ENCODE measurements at regions not wholly inside any gene's neighbourhood (a gene's known extent, or its start where the extent isn't known, plus 50 kb on each side); places are given as distances from the start of the nearest gene placed in this dataset.

DNA sequence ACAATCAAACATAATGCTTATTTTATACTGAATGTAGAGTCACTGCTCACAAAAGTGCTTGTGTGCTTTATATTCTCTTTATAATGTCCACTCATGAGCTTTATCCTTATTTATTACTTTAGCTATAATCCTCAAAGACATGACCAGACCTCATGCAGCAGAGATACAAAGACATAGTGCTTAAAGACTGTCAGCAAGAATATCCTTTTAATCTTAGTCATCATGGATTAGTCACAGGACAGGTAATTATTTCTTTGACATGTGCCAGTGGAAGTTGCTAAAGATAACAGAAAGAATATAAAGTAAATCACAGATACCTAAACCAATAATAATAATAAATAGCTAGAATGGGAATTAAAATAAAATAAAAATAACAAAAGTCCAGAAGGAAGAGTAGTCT lies 707.5 kb downstream of the BCL11B start:
- H3K4me2 ChIP-seq (ENCODE audit: low read length), result no peak overlapping the region
- H3K4me3 ChIP-seq (ENCODE audit: low read depth, low read length), result no peak overlapping the region
- H4K8ac ChIP-seq (ENCODE audit: low read depth, low read length), result no peak overlapping the region
- no peak overlapping the region for H3K14ac ChIP-seq (ENCODE audit: low read length)
- H3K18ac ChIP-seq (ENCODE audit: low read length), result no peak overlapping the region
- no peaks in the 10 kb centered on the region for H3K27me3 ChIP-seq (ENCODE audit: insufficient read depth, low read length)
- H3K4me1 ChIP-seq (ENCODE audit: control insufficient read depth in 1 of 2, insufficient read depth in 2 of 2, low read length in 2 of 2), result no peaks in the 10 kb centered on the region
- no peaks in the 10 kb centered on the region for H3K79me2 ChIP-seq (ENCODE audit: control insufficient read depth, insufficient read depth, low read length, poor library complexity)
- H4K91ac ChIP-seq (ENCODE audit: low read depth, low read length), result no peak overlapping the region
- no peak overlapping the region for H2AK5ac ChIP-seq (ENCODE audit: low read length)
- H3K79me1 ChIP-seq (ENCODE audit: low read length), result no peaks in the 10 kb centered on the region
- no peak overlapping the region for H3K9ac ChIP-seq (ENCODE audit: low read length)
- H3K9me3 ChIP-seq (ENCODE audit: insufficient read depth, low read depth, low read length), result no peaks in the 10 kb centered on the region
- H3K23ac ChIP-seq (ENCODE audit: low read length), result no peak overlapping the region
- no peak overlapping the region for H3K4ac ChIP-seq (ENCODE audit: low read depth, low read length)
- no peak overlapping the region for H4K12ac ChIP-seq (ENCODE audit: low read depth, low read length)
- H3K27ac ChIP-seq (ENCODE audit: low read depth, low read length), result no peak overlapping the region
- no peak overlapping the region for H2BK5ac ChIP-seq (ENCODE audit: low read depth, low read length, poor library complexity)
- H2BK12ac ChIP-seq (ENCODE audit: low read length), result no peak overlapping the region
- no peaks in the 10 kb centered on the region for H3K36me3 ChIP-seq (ENCODE audit: control insufficient read depth in 1 of 2, insufficient read depth in 2 of 2, low read length in 2 of 2)
- H2BK120ac ChIP-seq (ENCODE audit: insufficient read depth, low read length, poor library complexity), result no peak overlapping the region
- no peak for DNase-seq
- H2AFZ ChIP-seq (ENCODE audit: insufficient read depth, low read length, poor library complexity), result no peak overlapping the region

DNA sequence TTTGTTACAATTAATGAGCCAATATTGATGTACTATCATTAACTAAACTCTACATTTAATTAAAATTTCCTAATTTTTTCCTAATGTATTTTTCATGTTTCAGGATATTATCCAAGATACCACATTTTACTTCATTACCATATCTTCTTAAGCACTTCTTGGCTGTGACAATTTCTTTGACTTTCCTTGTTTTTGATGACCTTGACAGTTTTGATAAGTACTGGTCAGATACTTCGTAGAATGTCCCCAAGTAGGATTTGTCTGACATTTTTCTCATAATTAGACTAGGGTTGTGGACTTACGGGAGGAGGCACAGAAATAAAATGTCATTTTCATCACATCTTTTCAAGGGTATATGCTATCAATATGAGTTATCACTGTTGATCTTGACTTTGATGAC lies 700.9 kb downstream of the BCL11B start:
- Histone ChIP-seq H2BK5ac (ENCODE audit: low read depth, low read length, poor library complexity) (no peak overlapping the region), H2BK12ac (ENCODE audit: low read length) (no peak overlapping the region), H2BK120ac (ENCODE audit: insufficient read depth, low read length, poor library complexity) (no peak overlapping the region), H3K79me2 (ENCODE audit: control insufficient read depth, insufficient read depth, low read length, poor library complexity) (no peaks in the 10 kb centered on the region), H3K4me3 (ENCODE audit: low read depth, low read length) (no peak overlapping the region), H4K8ac (ENCODE audit: low read depth, low read length) (no peak overlapping the region), H4K91ac (ENCODE audit: low read depth, low read length) (no peak overlapping the region), H3K4me1 (ENCODE audit: control insufficient read depth in 1 of 2, insufficient read depth in 2 of 2, low read length in 2 of 2) (no peaks in the 10 kb centered on the region), H3K27me3 (ENCODE audit: insufficient read depth, low read length) (no peaks in the 10 kb centered on the region), H3K9ac (ENCODE audit: low read length) (no peak overlapping the region), H2AFZ (ENCODE audit: insufficient read depth, low read length, poor library complexity) (no peak overlapping the region), H4K12ac (ENCODE audit: low read depth, low read length) (no peak overlapping the region), H3K9me3 (ENCODE audit: insufficient read depth, low read depth, low read length) (no peaks in the 10 kb centered on the region), H3K23ac (ENCODE audit: low read length) (no peak overlapping the region), H3K27ac (ENCODE audit: low read depth, low read length) (no peak overlapping the region), H2AK5ac (ENCODE audit: low read length) (no peak overlapping the region), H3K36me3 (ENCODE audit: control insufficient read depth in 1 of 2, insufficient read depth in 2 of 2, low read length in 2 of 2) (no peaks in the 10 kb centered on the region), H3K4ac (ENCODE audit: low read depth, low read length) (no peak overlapping the region), H3K4me2 (ENCODE audit: low read length) (no peak overlapping the region), H3K18ac (ENCODE audit: low read length) (no peak overlapping the region), H3K14ac (ENCODE audit: low read length) (no peak overlapping the region), H3K79me1 (ENCODE audit: low read length) (no peaks in the 10 kb centered on the region)
- DNase-seq, result no peak
- no CpG with 5 or more reads among the region's 2 CpGs for WGBS (ENCODE audit: extremely low coverage, insufficient coverage, insufficient read length)

DNA sequence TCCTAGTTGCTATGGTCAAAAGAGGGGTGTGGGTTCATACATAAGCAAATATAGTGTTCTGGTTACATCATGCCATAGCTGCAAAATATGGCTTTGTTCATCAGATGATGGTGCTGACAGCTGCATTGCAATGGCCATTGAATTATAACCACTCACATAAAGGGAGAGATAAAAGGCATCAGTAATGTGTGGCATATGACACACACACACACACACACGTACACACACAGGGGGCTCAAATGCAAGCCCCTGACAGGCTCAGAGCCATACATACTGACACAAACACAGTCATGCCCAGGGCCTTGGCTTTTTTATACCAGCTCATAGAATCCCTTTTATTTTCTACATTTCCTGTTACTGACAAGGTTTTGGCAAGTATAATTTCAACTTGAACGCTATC lies 698.9 kb downstream of the BCL11B start:
- no peak for DNase-seq
- Histone ChIP-seq H3K27ac (ENCODE audit: low read depth, low read length) (no peak overlapping the region), H3K9me3 (ENCODE audit: insufficient read depth, low read depth, low read length) (no peaks in the 10 kb centered on the region), H3K4me3 (ENCODE audit: low read depth, low read length) (no peak overlapping the region), H3K18ac (ENCODE audit: low read length) (no peak overlapping the region), H3K14ac (ENCODE audit: low read length) (no peak overlapping the region), H3K36me3 (ENCODE audit: control insufficient read depth in 1 of 2, insufficient read depth in 2 of 2, low read length in 2 of 2) (no peaks in the 10 kb centered on the region), H4K12ac (ENCODE audit: low read depth, low read length) (no peak overlapping the region), H3K4me2 (ENCODE audit: low read length) (no peak overlapping the region), H3K23ac (ENCODE audit: low read length) (no peak overlapping the region), H2AFZ (ENCODE audit: insufficient read depth, low read length, poor library complexity) (no peak overlapping the region), H4K91ac (ENCODE audit: low read depth, low read length) (no peak overlapping the region), H3K27me3 (ENCODE audit: insufficient read depth, low read length) (no peaks in the 10 kb centered on the region), H2BK120ac (ENCODE audit: insufficient read depth, low read length, poor library complexity) (no peak overlapping the region), H3K79me2 (ENCODE audit: control insufficient read depth, insufficient read depth, low read length, poor library complexity) (no peaks in the 10 kb centered on the region), H3K79me1 (ENCODE audit: low read length) (no peaks in the 10 kb centered on the region), H4K8ac (ENCODE audit: low read depth, low read length) (no peak overlapping the region), H2BK5ac (ENCODE audit: low read depth, low read length, poor library complexity) (no peak overlapping the region), H3K9ac (ENCODE audit: low read length) (no peak overlapping the region), H3K4ac (ENCODE audit: low read depth, low read length) (no peak overlapping the region), H2AK5ac (ENCODE audit: low read length) (no peak overlapping the region), H3K4me1 (ENCODE audit: control insufficient read depth in 1 of 2, insufficient read depth in 2 of 2, low read length in 2 of 2) (no peaks in the 10 kb centered on the region), H2BK12ac (ENCODE audit: low read length) (no peak overlapping the region)
- no CpG with 5 or more reads among the region's 2 CpGs for WGBS (ENCODE audit: extremely low coverage, insufficient coverage, insufficient read length)

DNA sequence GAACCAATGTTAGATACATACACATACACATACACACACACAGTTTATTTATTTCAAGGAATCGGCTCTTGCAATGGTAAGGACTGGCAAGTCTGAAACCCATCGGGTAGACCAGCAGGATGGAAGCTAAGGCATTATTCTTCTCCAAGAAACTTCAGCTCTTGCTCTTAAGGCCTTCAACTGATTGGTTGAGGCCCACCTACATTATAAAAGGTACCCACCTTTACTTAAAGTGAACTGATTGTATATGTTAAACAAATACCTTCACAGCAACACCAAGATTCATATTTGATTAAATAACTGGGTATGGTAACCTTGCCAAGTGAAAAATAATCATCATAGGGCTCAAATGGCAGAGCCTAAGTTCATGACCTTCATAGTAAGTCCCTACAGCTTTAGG lies 695.5 kb downstream of the BCL11B start:
- Histone ChIP-seq H2AK5ac (ENCODE audit: low read length) (no peak overlapping the region), H3K36me3 (ENCODE audit: control insufficient read depth in 1 of 2, insufficient read depth in 2 of 2, low read length in 2 of 2) (no peaks in the 10 kb centered on the region), H3K23ac (ENCODE audit: low read length) (no peak overlapping the region), H4K8ac (ENCODE audit: low read depth, low read length) (no peak overlapping the region), H3K9ac (ENCODE audit: low read length) (no peak overlapping the region), H3K18ac (ENCODE audit: low read length) (no peak overlapping the region), H3K14ac (ENCODE audit: low read length) (no peak overlapping the region), H3K27me3 (ENCODE audit: insufficient read depth, low read length) (no peaks in the 10 kb centered on the region), H3K79me1 (ENCODE audit: low read length) (no peaks in the 10 kb centered on the region), H4K12ac (ENCODE audit: low read depth, low read length) (no peak overlapping the region), H2BK120ac (ENCODE audit: insufficient read depth, low read length, poor library complexity) (no peak overlapping the region), H3K9me3 (ENCODE audit: insufficient read depth, low read depth, low read length) (no peaks in the 10 kb centered on the region), H2BK5ac (ENCODE audit: low read depth, low read length, poor library complexity) (no peak overlapping the region), H2BK12ac (ENCODE audit: low read length) (no peak overlapping the region), H3K4me3 (ENCODE audit: low read depth, low read length) (no peak overlapping the region), H2AFZ (ENCODE audit: insufficient read depth, low read length, poor library complexity) (no peak overlapping the region), H3K79me2 (ENCODE audit: control insufficient read depth, insufficient read depth, low read length, poor library complexity) (no peaks in the 10 kb centered on the region), H3K4me2 (ENCODE audit: low read length) (no peak overlapping the region), H4K91ac (ENCODE audit: low read depth, low read length) (no peak overlapping the region), H3K27ac (ENCODE audit: low read depth, low read length) (no peak overlapping the region), H3K4ac (ENCODE audit: low read depth, low read length) (no peak overlapping the region), H3K4me1 (ENCODE audit: control insufficient read depth in 1 of 2, insufficient read depth in 2 of 2, low read length in 2 of 2) (no peaks in the 10 kb centered on the region)
- no CpG with 5 or more reads among the region's 2 CpGs for WGBS (ENCODE audit: extremely low coverage, insufficient coverage, insufficient read length)
- no peak for DNase-seq

DNA sequence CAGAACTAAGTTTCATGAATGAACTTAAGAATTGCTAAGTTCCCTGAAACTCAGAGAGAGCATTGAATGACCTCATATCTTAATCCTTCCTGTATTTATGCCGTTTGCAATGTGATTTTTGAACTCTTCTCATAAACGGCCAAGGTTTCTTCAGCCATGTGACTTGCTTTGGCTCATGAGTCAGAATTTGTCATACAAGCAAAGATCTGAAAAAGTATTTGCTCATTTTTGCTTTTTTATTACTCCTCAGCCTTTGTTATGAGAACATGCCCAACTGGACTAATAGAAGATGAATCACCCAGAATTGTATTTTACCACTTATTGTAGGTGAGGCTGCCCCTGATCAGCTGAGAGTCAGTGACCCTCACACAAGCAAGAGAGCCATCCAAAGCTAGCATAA lies 693.8 kb downstream of the BCL11B start:
- H3K4me1 ChIP-seq (ENCODE audit: control insufficient read depth in 1 of 2, insufficient read depth in 2 of 2, low read length in 2 of 2), result no peaks in the 10 kb centered on the region
- no peaks in the 10 kb centered on the region for H3K79me2 ChIP-seq (ENCODE audit: control insufficient read depth, insufficient read depth, low read length, poor library complexity)
- no peak overlapping the region for H3K27ac ChIP-seq (ENCODE audit: low read depth, low read length)
- no CpG with 5 or more reads among the region's 2 CpGs for WGBS (ENCODE audit: extremely low coverage, insufficient coverage, insufficient read length)
- no peak overlapping the region for H2BK12ac ChIP-seq (ENCODE audit: low read length)
- H3K23ac ChIP-seq (ENCODE audit: low read length), result no peak overlapping the region
- H2AFZ ChIP-seq (ENCODE audit: insufficient read depth, low read length, poor library complexity), result no peak overlapping the region
- H3K14ac ChIP-seq (ENCODE audit: low read length), result no peak overlapping the region
- no peak overlapping the region for H4K91ac ChIP-seq (ENCODE audit: low read depth, low read length)
- DNase-seq, result no peak
- no peak overlapping the region for H3K4me2 ChIP-seq (ENCODE audit: low read length)
- H3K18ac ChIP-seq (ENCODE audit: low read length), result no peak overlapping the region
- H2BK5ac ChIP-seq (ENCODE audit: low read depth, low read length, poor library complexity), result no peak overlapping the region
- no peak overlapping the region for H2AK5ac ChIP-seq (ENCODE audit: low read length)
- no peak overlapping the region for H4K8ac ChIP-seq (ENCODE audit: low read depth, low read length)
- no peaks in the 10 kb centered on the region for H3K79me1 ChIP-seq (ENCODE audit: low read length)
- H3K9ac ChIP-seq (ENCODE audit: low read length), result no peak overlapping the region
- no peaks in the 10 kb centered on the region for H3K9me3 ChIP-seq (ENCODE audit: insufficient read depth, low read depth, low read length)
- no peaks in the 10 kb centered on the region for H3K36me3 ChIP-seq (ENCODE audit: control insufficient read depth in 1 of 2, insufficient read depth in 2 of 2, low read length in 2 of 2)
- H4K12ac ChIP-seq (ENCODE audit: low read depth, low read length), result no peak overlapping the region
- H3K27me3 ChIP-seq (ENCODE audit: insufficient read depth, low read length), result no peaks in the 10 kb centered on the region
- no peak overlapping the region for H3K4ac ChIP-seq (ENCODE audit: low read depth, low read length)
- H3K4me3 ChIP-seq (ENCODE audit: low read depth, low read length), result no peak overlapping the region
- H2BK120ac ChIP-seq (ENCODE audit: insufficient read depth, low read length, poor library complexity), result no peak overlapping the region
